Stimulated activated naive CD8-positive, alpha-beta T cell treated with anti-CD3 and anti-CD28 coated beads, Interleukin-15, Interleukin-2, amounts not matched to agents 100 ng/mL and 50 ng/mL, for 24 hours (primary cell): ENCODE measurements at regions not wholly inside any gene's neighbourhood (a gene's known extent, or its start where the extent isn't known, plus 50 kb on each side); places are given as distances from the start of the nearest gene placed in this dataset.
"Not testable (repeated sequence)": the region's sequence is repeated elsewhere in the genome, so short reads cannot be mapped to it uniquely, and the experiment has no call there.

ENCODE experiments used
- H3K27ac Mint-ChIP-seq: one replicate; pipeline ENCODE4 v1.8.0; 2021; ENCODE audit warnings: mild to moderate bottlenecking, mixed read lengths
- H3K27me3 Mint-ChIP-seq: one replicate; pipeline ENCODE4 v1.8.0; 2021; ENCODE audit warnings: mixed read lengths
- H3K36me3 Mint-ChIP-seq: one replicate; pipeline ENCODE4 v1.8.0; 2021; ENCODE audit warnings: low read depth, mixed read lengths
- H3K4me1 Mint-ChIP-seq: one replicate; pipeline ENCODE4 v1.8.0; 2021; ENCODE audit warnings: low read depth, mixed read lengths
- H3K4me3 Mint-ChIP-seq: one replicate; pipeline ENCODE4 v1.8.0; 2021; ENCODE audit warnings: mild to moderate bottlenecking, mixed read lengths
- H3K9me3 Mint-ChIP-seq: one replicate; pipeline ENCODE4 v1.8.0; 2021; ENCODE audit warnings: mixed read lengths

DNA sequence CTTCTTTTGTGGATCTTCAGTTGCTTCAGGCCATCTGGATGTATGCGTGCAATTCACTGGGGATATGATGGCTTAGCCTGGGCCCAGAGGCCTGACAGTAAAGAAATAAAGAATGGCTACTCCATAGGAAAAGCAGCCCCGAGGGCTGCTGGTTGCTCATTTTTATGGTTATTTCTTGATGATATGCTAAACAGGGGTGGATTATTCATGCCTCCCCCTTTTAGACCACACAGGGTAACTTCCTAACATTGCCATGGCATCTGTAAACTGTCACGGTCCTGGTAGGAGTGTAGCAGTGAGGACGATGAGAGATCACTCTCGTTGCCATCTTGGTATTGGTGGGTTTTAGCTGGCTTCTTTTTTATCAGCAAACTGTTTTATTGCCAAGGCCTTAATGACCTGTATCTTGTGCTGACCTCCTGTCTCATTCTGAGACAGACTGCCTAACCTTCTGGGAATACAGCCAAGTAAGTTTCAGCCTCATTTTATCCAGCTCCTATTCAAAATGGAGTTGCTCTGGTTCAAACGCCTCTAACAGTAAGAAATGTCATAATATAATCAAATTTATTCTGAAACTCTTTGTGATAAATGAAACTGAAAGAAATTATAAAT is 60.5 kb downstream of the DSEL start:
- H3K9me3 Mint-ChIP-seq, result peaks cover 4% of the 10 kb centered on the region
- H3K27me3 Mint-ChIP-seq, result no peaks in the 10 kb centered on the region
- peaks cover 28% of the 10 kb centered on the region for H3K4me1 Mint-ChIP-seq
- no peak overlapping the region for H3K27ac Mint-ChIP-seq
- no peak overlapping the region for H3K4me3 Mint-ChIP-seq
- H3K36me3 Mint-ChIP-seq, result peaks cover 4% of the 10 kb centered on the region

DNA sequence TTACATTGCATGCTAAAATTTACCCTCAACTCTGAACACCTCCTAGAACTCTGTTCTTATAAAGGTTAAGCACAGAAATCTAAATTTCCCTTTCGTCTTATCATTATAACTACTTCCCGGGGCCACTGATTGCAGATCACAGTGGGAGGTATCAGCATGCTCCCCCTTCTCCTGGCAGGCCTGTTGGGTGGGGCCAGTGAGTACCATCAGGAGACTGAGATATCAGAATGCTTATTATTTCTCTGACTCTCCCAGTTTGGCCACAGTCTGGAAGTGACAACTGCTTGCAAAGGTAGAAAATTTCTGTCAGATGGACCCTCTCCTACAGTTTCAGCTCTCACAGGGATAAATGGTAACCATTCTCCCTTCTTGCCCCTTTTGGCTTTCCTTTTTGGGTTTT is 62.6 kb downstream of the DSEL start:
- Mint-ChIP-seq H3K4me3 (no peak overlapping the region), H3K4me1 (peaks cover 24% of the 10 kb centered on the region), H3K27ac (no peak overlapping the region), H3K27me3 (no peaks in the 10 kb centered on the region), H3K36me3 (peaks cover 4% of the 10 kb centered on the region), H3K9me3 (peaks cover 9% of the 10 kb centered on the region)

DNA sequence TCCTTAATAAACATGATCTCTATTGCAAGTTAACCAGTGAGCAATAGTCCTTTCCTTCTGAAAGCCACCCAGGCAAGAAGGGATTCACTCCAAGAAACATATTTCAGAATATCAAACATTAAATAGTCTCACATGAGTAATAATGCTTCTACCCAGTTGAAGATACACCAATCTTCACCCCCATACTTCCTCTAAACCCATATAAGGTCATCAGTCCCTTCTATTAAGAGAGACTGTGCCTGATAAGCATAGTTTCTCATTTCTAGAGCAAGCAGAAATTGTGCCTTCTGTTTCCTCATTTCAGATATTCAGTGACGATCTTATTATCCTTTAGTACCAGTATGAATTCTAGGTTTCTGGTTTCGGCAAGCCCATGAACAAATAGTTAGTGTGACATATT is 64.6 kb downstream of the DSEL start:
- H3K27me3 Mint-ChIP-seq, result no peaks in the 10 kb centered on the region
- H3K36me3 Mint-ChIP-seq, result peaks cover 4% of the 10 kb centered on the region
- H3K27ac Mint-ChIP-seq, result no peak overlapping the region
- H3K9me3 Mint-ChIP-seq, result peaks cover 9% of the 10 kb centered on the region
- no peak overlapping the region for H3K4me3 Mint-ChIP-seq
- H3K4me1 Mint-ChIP-seq, result peaks cover 24% of the 10 kb centered on the region

DNA sequence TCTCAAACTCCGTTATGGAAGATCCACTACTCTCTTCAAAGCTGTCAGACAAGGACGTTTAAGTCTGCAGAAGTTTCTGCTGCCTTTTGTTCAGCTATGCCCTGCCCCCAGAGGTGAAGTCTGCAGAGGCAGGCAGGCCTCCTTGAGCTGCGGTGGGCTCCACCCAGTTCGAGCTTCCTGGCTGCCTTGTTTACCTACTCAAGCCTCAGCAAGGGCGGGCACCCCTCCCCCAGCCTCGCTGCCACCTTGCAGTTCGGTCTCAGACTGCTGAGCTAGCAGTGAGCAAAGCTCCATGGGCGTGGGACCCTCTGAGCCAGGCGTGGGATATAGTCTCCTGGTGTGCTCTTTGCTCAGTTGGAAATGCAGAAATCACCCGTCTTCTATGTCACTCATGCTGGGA is 65.4 kb downstream of the DSEL start:
- H3K9me3 Mint-ChIP-seq, H3K36me3 Mint-ChIP-seq, H3K4me3 Mint-ChIP-seq, H3K27ac Mint-ChIP-seq, H3K27me3 Mint-ChIP-seq: not testable (repeated sequence)
- peaks cover 24% of the 10 kb centered on the region for H3K4me1 Mint-ChIP-seq

DNA sequence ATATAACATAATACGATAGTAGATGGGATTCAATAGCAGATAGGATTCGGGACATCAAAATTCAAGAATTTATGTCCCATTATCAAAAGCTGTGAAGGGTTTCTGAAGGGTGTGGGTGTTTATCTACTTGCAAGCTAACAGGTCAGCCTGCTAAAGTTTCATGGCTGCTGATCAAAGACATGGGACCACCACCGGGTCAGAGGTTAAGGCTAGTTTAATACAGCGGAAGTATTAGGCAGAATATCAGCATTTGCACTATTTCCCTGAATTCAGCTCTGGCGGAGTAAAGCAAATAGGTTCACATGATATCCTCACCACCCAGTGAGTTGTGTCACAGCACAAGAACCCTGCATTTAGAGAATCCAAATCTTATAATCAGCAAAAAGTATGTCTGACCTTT is 82.5 kb downstream of the DSEL start:
- Mint-ChIP-seq H3K4me3 (no peak overlapping the region), H3K27ac (no peak overlapping the region), H3K9me3 (peaks cover 14% of the 10 kb centered on the region), H3K36me3 (no peaks in the 10 kb centered on the region), H3K4me1 (no peaks in the 10 kb centered on the region), H3K27me3 (no peaks in the 10 kb centered on the region)

DNA sequence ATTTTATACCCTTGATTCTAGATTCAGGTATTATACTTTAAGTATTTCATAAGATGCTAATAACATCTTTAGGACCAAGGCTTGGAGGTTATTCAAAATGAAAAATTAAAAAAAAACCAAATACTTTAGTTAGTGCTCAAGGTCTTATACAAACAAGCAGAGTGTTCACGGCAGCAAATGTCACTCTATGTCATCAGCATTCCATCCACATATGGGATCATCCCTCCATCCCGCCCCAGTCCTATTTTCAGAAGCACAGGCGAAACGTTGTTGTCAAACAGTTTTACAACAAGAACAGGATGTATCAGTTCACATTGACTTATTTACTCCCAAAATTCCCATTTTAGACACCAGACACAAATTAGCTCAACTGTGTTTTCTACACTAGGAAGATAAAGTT is 83.7 kb downstream of the DSEL start:
- Mint-ChIP-seq H3K36me3 (no peaks in the 10 kb centered on the region), H3K4me1 (no peaks in the 10 kb centered on the region), H3K27me3 (no peaks in the 10 kb centered on the region), H3K27ac (no peak overlapping the region), H3K9me3 (peaks cover 10% of the 10 kb centered on the region), H3K4me3 (no peak overlapping the region)

DNA sequence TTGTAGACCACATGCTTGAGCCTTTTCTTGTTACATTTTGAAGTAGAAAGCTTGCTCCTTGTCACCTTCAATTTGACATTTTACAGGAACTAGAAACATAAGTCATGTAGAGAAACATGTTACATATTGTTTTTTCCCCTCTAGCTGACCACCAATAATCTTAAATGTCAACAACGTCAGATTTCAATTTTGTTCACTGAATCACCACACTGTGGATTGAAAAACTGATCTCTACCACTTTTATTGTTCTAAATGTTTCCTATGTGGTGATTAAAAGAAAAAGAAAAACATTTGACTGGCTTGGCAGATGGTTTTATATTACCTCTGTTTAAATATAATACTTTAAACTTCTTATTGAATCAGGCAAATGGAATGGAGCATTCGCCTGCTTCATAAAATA is 87.7 kb downstream of the DSEL start:
- H3K4me1 Mint-ChIP-seq, result peaks cover 9% of the 10 kb centered on the region
- H3K36me3 Mint-ChIP-seq, result no peaks in the 10 kb centered on the region
- H3K4me3 Mint-ChIP-seq, result no peak overlapping the region
- H3K27me3 Mint-ChIP-seq, result no peaks in the 10 kb centered on the region
- no peak overlapping the region for H3K27ac Mint-ChIP-seq
- H3K9me3 Mint-ChIP-seq, result no peaks in the 10 kb centered on the region

DNA sequence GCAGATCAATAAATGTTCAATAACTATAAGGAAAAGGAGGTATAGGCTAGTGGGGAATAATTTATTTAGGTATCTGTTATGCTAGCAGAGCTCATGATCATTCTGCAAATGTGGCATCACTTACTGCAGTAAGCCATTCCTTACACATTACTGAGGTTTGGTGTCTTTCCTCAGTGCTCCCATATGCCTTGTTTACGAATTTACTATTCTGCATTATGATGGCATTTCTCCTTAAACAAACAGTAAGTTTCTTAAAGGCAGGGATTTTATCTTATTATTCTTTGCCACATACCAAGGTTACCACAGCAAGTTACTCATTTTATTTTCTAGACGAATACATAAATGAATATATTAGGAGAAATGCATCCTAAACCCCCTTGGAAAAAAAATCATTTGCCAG is 88.4 kb downstream of the DSEL start:
- Mint-ChIP-seq H3K27me3 (no peaks in the 10 kb centered on the region), H3K27ac (no peak overlapping the region), H3K4me3 (no peak overlapping the region), H3K4me1 (peaks cover 9% of the 10 kb centered on the region), H3K36me3 (no peaks in the 10 kb centered on the region), H3K9me3 (no peaks in the 10 kb centered on the region)

DNA sequence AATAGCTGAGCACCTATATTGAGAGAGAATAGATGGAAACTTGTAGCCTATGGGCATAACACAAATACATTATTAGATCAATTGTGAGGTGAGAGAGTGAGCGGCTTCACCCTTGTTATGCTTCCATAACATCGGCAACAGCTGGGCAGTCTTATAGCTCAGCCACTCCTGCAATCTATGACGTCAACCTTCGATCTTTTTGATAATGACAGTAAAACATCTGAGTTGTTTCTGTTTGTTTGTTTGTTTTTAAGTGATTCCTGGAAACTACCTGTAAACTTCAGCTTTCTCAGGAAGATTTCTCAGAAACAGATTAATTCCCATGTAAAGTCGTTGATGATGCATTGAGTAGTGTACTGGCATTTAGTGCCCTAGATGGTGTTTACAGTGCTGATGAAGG is 90.0 kb downstream of the DSEL start:
- no peaks in the 10 kb centered on the region for H3K36me3 Mint-ChIP-seq
- no peak overlapping the region for H3K27ac Mint-ChIP-seq
- no peaks in the 10 kb centered on the region for H3K27me3 Mint-ChIP-seq
- H3K4me3 Mint-ChIP-seq, result no peak overlapping the region
- peaks cover 9% of the 10 kb centered on the region for H3K4me1 Mint-ChIP-seq
- H3K9me3 Mint-ChIP-seq, result no peaks in the 10 kb centered on the region

DNA sequence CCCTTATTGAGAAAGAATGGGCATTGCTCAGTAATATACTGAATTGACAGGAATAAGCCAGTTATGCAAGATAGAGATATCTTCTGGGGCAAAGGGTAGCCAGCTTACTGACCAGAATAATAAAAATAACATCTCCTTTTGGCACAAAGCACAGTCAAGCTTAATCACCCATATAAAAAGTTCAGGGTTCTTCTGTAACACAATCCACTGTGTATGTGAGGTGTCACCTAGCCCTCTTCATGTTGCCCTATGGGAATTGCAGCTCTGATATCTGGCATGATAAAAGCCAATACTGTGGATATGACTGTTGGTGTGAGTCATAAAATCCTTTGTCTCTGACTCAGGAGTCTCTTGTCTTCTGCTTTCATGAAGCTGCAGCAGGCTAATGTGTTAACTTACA is 90.8 kb downstream of the DSEL start:
- Mint-ChIP-seq H3K27me3 (no peaks in the 10 kb centered on the region), H3K4me3 (no peak overlapping the region), H3K9me3 (no peaks in the 10 kb centered on the region), H3K4me1 (peaks cover 9% of the 10 kb centered on the region), H3K27ac (no peak overlapping the region), H3K36me3 (no peaks in the 10 kb centered on the region)

DNA sequence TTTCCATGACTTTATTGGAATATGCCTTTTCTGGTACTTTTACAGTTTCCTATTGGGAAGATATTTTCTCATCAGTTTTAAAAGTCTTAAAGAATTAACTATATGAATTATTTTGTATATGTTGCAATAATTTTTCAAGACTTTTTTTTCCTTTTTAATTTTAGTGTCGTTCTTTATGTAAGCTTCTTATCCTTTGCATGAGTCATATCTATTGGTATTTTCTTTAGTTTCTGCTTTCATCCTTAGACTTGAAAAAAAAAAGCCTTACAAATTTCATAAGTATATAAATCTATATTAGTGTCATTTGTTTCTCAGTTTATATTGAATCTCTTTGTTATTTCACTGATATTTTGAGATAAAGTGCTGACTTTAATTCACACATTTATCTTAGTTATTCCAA is 94.9 kb downstream of the DSEL start:
- no peaks in the 10 kb centered on the region for H3K9me3 Mint-ChIP-seq
- H3K4me3 Mint-ChIP-seq, result no peak overlapping the region
- H3K27me3 Mint-ChIP-seq, result no peaks in the 10 kb centered on the region
- no peaks in the 10 kb centered on the region for H3K36me3 Mint-ChIP-seq
- H3K27ac Mint-ChIP-seq, result no peak overlapping the region
- H3K4me1 Mint-ChIP-seq, result peaks cover 18% of the 10 kb centered on the region

DNA sequence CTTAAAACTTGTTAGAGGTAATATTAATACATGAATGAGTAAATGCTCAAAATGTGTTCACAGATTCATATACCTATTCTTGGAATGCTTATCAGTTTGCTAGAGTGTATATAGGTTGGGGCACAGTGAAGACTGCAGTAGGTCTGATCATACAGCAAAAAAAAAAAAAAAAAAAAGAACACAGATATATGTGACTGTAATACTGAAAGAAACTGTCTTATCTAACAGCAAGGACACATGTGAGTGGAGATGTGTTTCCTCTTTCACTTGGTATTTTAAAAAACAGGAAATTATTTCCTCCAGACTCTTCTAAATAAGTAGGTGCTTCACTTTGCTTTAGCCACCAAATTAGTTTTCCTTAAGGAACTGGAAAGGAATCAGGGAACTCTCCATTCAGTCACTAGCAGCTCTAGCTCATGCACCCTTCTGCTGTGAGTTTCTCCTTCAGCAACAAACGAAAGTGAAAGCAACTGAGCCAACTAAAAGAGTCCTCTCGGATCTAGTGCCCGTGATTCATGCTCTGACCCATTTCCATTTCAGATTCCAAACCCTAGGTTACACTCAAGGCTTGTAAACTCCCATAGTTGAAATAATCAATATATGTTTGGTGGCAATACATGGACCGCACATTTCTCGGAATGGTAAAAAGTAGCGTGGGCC is 98.5 kb downstream of the DSEL start:
- H3K27ac Mint-ChIP-seq, result peak overlapping the region; percentile 63
- no peaks in the 10 kb centered on the region for H3K36me3 Mint-ChIP-seq

DNA sequence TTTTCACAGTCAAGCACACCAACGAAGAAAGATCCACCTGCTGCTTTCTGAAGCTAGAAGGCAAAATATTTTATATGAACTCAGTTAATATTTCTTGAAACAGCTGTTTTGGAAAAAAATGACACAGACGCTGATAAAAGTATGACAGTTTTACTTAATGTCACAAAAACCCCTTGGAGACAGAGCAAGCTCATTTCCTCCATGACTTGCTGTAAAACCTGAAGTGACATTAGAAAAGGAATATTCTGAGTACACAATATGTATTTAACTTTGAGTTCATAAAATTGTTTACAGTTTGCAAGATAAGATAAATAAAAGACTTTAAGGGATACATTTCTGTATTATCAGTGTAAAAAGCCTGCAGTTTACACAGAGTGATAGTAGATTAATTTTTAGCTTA is 105.4 kb downstream of the DSEL start:
- no peak overlapping the region for H3K4me3 Mint-ChIP-seq
- H3K36me3 Mint-ChIP-seq, result no peaks in the 10 kb centered on the region
- H3K9me3 Mint-ChIP-seq, result no peaks in the 10 kb centered on the region
- H3K4me1 Mint-ChIP-seq, result no peaks in the 10 kb centered on the region
- no peak overlapping the region for H3K27ac Mint-ChIP-seq
- no peaks in the 10 kb centered on the region for H3K27me3 Mint-ChIP-seq

More for the DNA sequence above, 98.5 kb downstream of the DSEL start:
- Mint-ChIP-seq H3K4me3 (peak overlapping the region; percentile 59), H3K9me3 (no peaks in the 10 kb centered on the region), H3K27me3 (no peaks in the 10 kb centered on the region), H3K4me1 (peaks cover 9% of the 10 kb centered on the region)

DNA sequence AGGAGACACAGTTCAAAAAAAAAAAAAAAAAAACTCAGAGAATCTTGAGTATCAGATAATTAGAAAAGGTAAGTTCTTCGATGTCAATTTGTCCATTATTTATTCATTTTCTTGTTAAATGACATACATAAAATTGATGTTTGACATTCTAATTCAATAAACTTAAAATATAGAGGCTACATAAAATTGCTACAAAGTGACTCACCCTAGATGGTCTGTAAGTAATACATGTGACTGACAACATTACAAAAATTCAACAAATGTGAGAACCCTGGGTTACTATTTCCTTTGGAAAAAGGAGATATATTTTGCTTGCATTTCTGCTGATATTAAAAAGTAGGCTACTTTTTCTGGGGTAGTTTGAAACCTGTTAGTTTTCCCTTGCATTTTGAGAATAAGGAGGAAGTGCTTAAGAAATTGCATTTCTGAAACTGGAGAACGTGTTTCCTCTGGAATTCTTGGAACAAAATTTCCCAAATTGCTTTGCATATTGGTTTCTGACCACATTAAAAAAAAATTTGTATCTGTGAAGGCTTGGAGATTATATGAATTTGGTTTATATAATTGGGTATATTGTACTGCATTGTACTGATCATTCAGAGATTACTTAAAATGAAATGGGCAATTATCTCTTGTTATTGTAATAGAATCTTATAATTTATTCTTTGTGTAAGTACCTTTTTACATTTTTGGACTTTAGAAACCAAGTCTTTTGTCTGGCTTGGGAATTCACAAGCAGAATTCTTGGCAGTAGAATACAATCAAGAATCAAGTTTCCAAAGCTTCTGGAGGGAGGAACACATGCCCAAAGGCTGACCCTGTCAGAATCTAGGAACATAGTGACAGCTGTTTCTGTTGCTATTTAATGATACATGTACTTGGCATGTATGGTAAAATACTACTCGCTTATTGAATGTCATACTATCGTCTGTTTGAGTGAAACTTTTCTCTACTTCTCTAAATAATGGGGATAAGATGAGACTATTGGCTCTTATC is 106.1 kb downstream of the DSEL start:
- Mint-ChIP-seq H3K27ac (no peak overlapping the region), H3K4me1 (no peaks in the 10 kb centered on the region), H3K9me3 (no peaks in the 10 kb centered on the region), H3K4me3 (no peak overlapping the region), H3K27me3 (no peaks in the 10 kb centered on the region), H3K36me3 (no peaks in the 10 kb centered on the region)

DNA sequence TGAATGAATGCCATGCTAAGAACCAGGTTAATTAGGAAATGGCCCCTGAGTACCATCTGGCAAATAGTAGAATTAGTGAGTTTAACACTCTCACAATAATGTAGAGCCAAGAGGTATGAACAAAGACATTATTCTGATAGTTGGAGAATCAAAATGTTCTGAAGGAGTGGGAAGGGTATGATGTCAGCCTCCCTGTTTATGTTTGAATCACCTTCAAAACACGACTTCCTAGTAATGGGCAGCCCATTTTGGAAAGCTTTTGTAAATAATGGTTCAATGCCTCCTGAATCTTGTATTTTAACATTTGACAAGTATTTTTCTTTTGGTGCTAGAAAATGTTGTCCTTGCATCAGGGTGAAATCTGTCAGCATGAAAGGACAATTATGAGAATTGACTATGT is 108.3 kb downstream of the DSEL start:
- peaks cover 6% of the 10 kb centered on the region for H3K4me1 Mint-ChIP-seq
- H3K27me3 Mint-ChIP-seq, result no peaks in the 10 kb centered on the region
- H3K4me3 Mint-ChIP-seq, result no peak overlapping the region
- H3K9me3 Mint-ChIP-seq, result no peaks in the 10 kb centered on the region
- H3K27ac Mint-ChIP-seq, result no peak overlapping the region
- no peaks in the 10 kb centered on the region for H3K36me3 Mint-ChIP-seq
